ENCODE measurements at regions not wholly inside any gene's neighbourhood (a gene's known extent, or its start where the extent isn't known, plus 50 kb on each side); places are given as distances from the start of the nearest gene placed in this dataset.

GRCh38 chr10:44651834-44652233 lies 259.3 kb upstream of the TMEM72 start:
- Histone ChIP-seq H3K36me3 (ENCODE audit: control insufficient read depth in 2 of 2, insufficient read depth in 2 of 2, low read length in 1 of 2) (no peaks in the 10 kb centered on the region), H3K9me3 (ENCODE audit: control insufficient read depth in 2 of 2, insufficient read depth in 1 of 2, low read depth in 1 of 2, low read length in 1 of 2) (no peaks in the 10 kb centered on the region), H3K4me3 (ENCODE audit: low read depth in 1 of 2, low read length in 2 of 2) (no peak overlapping the region), H3K27ac (ENCODE audit: low read depth in 2 of 2, low read length in 1 of 2) (no peak overlapping the region), H3K4me1 (ENCODE audit: control insufficient read depth in 2 of 2, insufficient read depth in 2 of 2, low read length in 1 of 2) (no peaks in the 10 kb centered on the region), H3K27me3 (ENCODE audit: control insufficient read depth in 1 of 2, insufficient read depth in 2 of 2, low read length in 2 of 2) (no peaks in the 10 kb centered on the region)
- WGBS, 2 donors: 77 to 82% methylated on average over 4 of the region's 4 CpGs

- Histone ChIP-seq H3K27ac (ENCODE audit: low read depth in 2 of 2, low read length in 1 of 2) (no peak overlapping the region), H3K9me3 (ENCODE audit: control insufficient read depth in 2 of 2, insufficient read depth in 1 of 2, low read depth in 1 of 2, low read length in 1 of 2) (peaks cover 0 to 2% of the 10 kb centered on the region in 2 donors), H3K36me3 (ENCODE audit: control insufficient read depth in 2 of 2, insufficient read depth in 2 of 2, low read length in 1 of 2) (no peaks in the 10 kb centered on the region), H3K4me3 (ENCODE audit: low read depth in 1 of 2, low read length in 2 of 2) (no peak overlapping the region), H3K4me1 (ENCODE audit: control insufficient read depth in 2 of 2, insufficient read depth in 2 of 2, low read length in 1 of 2) (no peaks in the 10 kb centered on the region), H3K27me3 (ENCODE audit: control insufficient read depth in 1 of 2, insufficient read depth in 2 of 2, low read length in 2 of 2) (no peaks in the 10 kb centered on the region)
- 73 to 77% methylated on average over 3 of the region's 3 CpGs for WGBS, 2 donors
Measured at GRCh38 chr10:44659320-44659719, 251.8 kb upstream of the TMEM72 start.

GRCh38 chr10:44660271-44660670 lies 250.9 kb upstream of the TMEM72 start:
- WGBS, 2 donors: 63 to 81% methylated on average over 2 of the region's 2 CpGs
- H3K4me1 ChIP-seq (ENCODE audit: control insufficient read depth in 2 of 2, insufficient read depth in 2 of 2, low read length in 1 of 2): no peaks in the 10 kb centered on the region
- H3K27ac ChIP-seq (ENCODE audit: low read depth in 2 of 2, low read length in 1 of 2): no peak overlapping the region
- no peaks in the 10 kb centered on the region for H3K36me3 ChIP-seq (ENCODE audit: control insufficient read depth in 2 of 2, insufficient read depth in 2 of 2, low read length in 1 of 2)
- no peak overlapping the region for H3K4me3 ChIP-seq (ENCODE audit: low read depth in 1 of 2, low read length in 2 of 2)
- H3K27me3 ChIP-seq (ENCODE audit: control insufficient read depth in 1 of 2, insufficient read depth in 2 of 2, low read length in 2 of 2): no peaks in the 10 kb centered on the region
- H3K9me3 ChIP-seq (ENCODE audit: control insufficient read depth in 2 of 2, insufficient read depth in 1 of 2, low read depth in 1 of 2, low read length in 1 of 2): peaks cover 0 to 2% of the 10 kb centered on the region in 2 donors

- WGBS, 2 donors: 64 to 76% methylated on average over 6 of the region's 6 CpGs
- H3K9me3 ChIP-seq (ENCODE audit: control insufficient read depth in 2 of 2, insufficient read depth in 1 of 2, low read depth in 1 of 2, low read length in 1 of 2): peaks cover under 1 to 4% of the 10 kb centered on the region in 2 donors
- H3K4me3 ChIP-seq (ENCODE audit: low read depth in 1 of 2, low read length in 2 of 2): no peak overlapping the region
- no peaks in the 10 kb centered on the region for H3K27me3 ChIP-seq (ENCODE audit: control insufficient read depth in 1 of 2, insufficient read depth in 2 of 2, low read length in 2 of 2)
- H3K27ac ChIP-seq (ENCODE audit: low read depth in 2 of 2, low read length in 1 of 2): no peak overlapping the region
- no peaks in the 10 kb centered on the region for H3K4me1 ChIP-seq (ENCODE audit: control insufficient read depth in 2 of 2, insufficient read depth in 2 of 2, low read length in 1 of 2)
- no peaks in the 10 kb centered on the region for H3K36me3 ChIP-seq (ENCODE audit: control insufficient read depth in 2 of 2, insufficient read depth in 2 of 2, low read length in 1 of 2)
Measured at GRCh38 chr10:44662051-44662450, 249.1 kb upstream of the TMEM72 start.

GRCh38 chr10:44668336-44668735 lies 242.8 kb upstream of the TMEM72 start:
- H3K4me3 ChIP-seq (ENCODE audit: low read depth in 1 of 2, low read length in 2 of 2): no peak overlapping the region
- peaks cover 6 to 9% of the 10 kb centered on the region in 2 donors for H3K9me3 ChIP-seq (ENCODE audit: control insufficient read depth in 2 of 2, insufficient read depth in 1 of 2, low read depth in 1 of 2, low read length in 1 of 2)
- no peaks in the 10 kb centered on the region for H3K4me1 ChIP-seq (ENCODE audit: control insufficient read depth in 2 of 2, insufficient read depth in 2 of 2, low read length in 1 of 2)
- no peaks in the 10 kb centered on the region for H3K27me3 ChIP-seq (ENCODE audit: control insufficient read depth in 1 of 2, insufficient read depth in 2 of 2, low read length in 2 of 2)
- H3K36me3 ChIP-seq (ENCODE audit: control insufficient read depth in 2 of 2, insufficient read depth in 2 of 2, low read length in 1 of 2): no peaks in the 10 kb centered on the region
- no peak overlapping the region for H3K27ac ChIP-seq (ENCODE audit: low read depth in 2 of 2, low read length in 1 of 2)

- H3K27me3 ChIP-seq (ENCODE audit: control insufficient read depth in 1 of 2, insufficient read depth in 2 of 2, low read length in 2 of 2): no peaks in the 10 kb centered on the region
- H3K27ac ChIP-seq (ENCODE audit: low read depth in 2 of 2, low read length in 1 of 2): no peak overlapping the region
- H3K4me1 ChIP-seq (ENCODE audit: control insufficient read depth in 2 of 2, insufficient read depth in 2 of 2, low read length in 1 of 2): no peaks in the 10 kb centered on the region
- H3K4me3 ChIP-seq (ENCODE audit: low read depth in 1 of 2, low read length in 2 of 2): no peak overlapping the region
- peaks cover 3 to 9% of the 10 kb centered on the region in 2 donors for H3K9me3 ChIP-seq (ENCODE audit: control insufficient read depth in 2 of 2, insufficient read depth in 1 of 2, low read depth in 1 of 2, low read length in 1 of 2)
- no peaks in the 10 kb centered on the region for H3K36me3 ChIP-seq (ENCODE audit: control insufficient read depth in 2 of 2, insufficient read depth in 2 of 2, low read length in 1 of 2)
Measured at GRCh38 chr10:44671319-44671718, 239.8 kb upstream of the TMEM72 start.

- no peaks in the 10 kb centered on the region for H3K4me1 ChIP-seq (ENCODE audit: control insufficient read depth in 2 of 2, insufficient read depth in 2 of 2, low read length in 1 of 2)
- H3K27me3 ChIP-seq (ENCODE audit: control insufficient read depth in 1 of 2, insufficient read depth in 2 of 2, low read length in 2 of 2): no peaks in the 10 kb centered on the region
- no peak overlapping the region for H3K27ac ChIP-seq (ENCODE audit: low read depth in 2 of 2, low read length in 1 of 2)
- H3K4me3 ChIP-seq (ENCODE audit: low read depth in 1 of 2, low read length in 2 of 2): no peak overlapping the region
- H3K36me3 ChIP-seq (ENCODE audit: control insufficient read depth in 2 of 2, insufficient read depth in 2 of 2, low read length in 1 of 2): no peaks in the 10 kb centered on the region
- 55 to 57% methylated on average over 3 of the region's 3 CpGs for WGBS, 2 donors
- no peaks in the 10 kb centered on the region for H3K9me3 ChIP-seq (ENCODE audit: control insufficient read depth in 2 of 2, insufficient read depth in 1 of 2, low read depth in 1 of 2, low read length in 1 of 2)
Measured at GRCh38 chr10:44673245-44673983, 237.7 kb upstream of the TMEM72 start.

GRCh38 chr10:44674536-44675386 lies 236.4 kb upstream of the TMEM72 start:
- WGBS, 2 donors: 64 to 70% methylated on average over 6 of the region's 6 CpGs

GRCh38 chr10:44675387-44675874 lies 235.7 kb upstream of the TMEM72 start:
- H3K4me3 ChIP-seq (ENCODE audit: low read depth in 1 of 2, low read length in 2 of 2): no peak overlapping the region
- H3K27me3 ChIP-seq (ENCODE audit: control insufficient read depth in 1 of 2, insufficient read depth in 2 of 2, low read length in 2 of 2): no peaks in the 10 kb centered on the region
- no peaks in the 10 kb centered on the region for H3K4me1 ChIP-seq (ENCODE audit: control insufficient read depth in 2 of 2, insufficient read depth in 2 of 2, low read length in 1 of 2)
- no peaks in the 10 kb centered on the region for H3K36me3 ChIP-seq (ENCODE audit: control insufficient read depth in 2 of 2, insufficient read depth in 2 of 2, low read length in 1 of 2)
- no peak overlapping the region for H3K27ac ChIP-seq (ENCODE audit: low read depth in 2 of 2, low read length in 1 of 2)
- 56 to 63% methylated on average over 2 of the region's 2 CpGs for WGBS, 2 donors
- no peaks in the 10 kb centered on the region for H3K9me3 ChIP-seq (ENCODE audit: control insufficient read depth in 2 of 2, insufficient read depth in 1 of 2, low read depth in 1 of 2, low read length in 1 of 2)

More at GRCh38 chr10:44674536-44675386, 236.4 kb upstream of the TMEM72 start:
- H3K36me3 ChIP-seq (ENCODE audit: control insufficient read depth in 2 of 2, insufficient read depth in 2 of 2, low read length in 1 of 2): no peaks in the 10 kb centered on the region
- H3K4me3 ChIP-seq (ENCODE audit: low read depth in 1 of 2, low read length in 2 of 2): no peak overlapping the region
- no peaks in the 10 kb centered on the region for H3K27me3 ChIP-seq (ENCODE audit: control insufficient read depth in 1 of 2, insufficient read depth in 2 of 2, low read length in 2 of 2)
- no peaks in the 10 kb centered on the region for H3K4me1 ChIP-seq (ENCODE audit: control insufficient read depth in 2 of 2, insufficient read depth in 2 of 2, low read length in 1 of 2)
- H3K9me3 ChIP-seq (ENCODE audit: control insufficient read depth in 2 of 2, insufficient read depth in 1 of 2, low read depth in 1 of 2, low read length in 1 of 2): no peaks in the 10 kb centered on the region
- no peak overlapping the region for H3K27ac ChIP-seq (ENCODE audit: low read depth in 2 of 2, low read length in 1 of 2)

Data from esophagus (tissue), 2 donors.